Cardiac fibroblast (primary cell): ENCODE measurements at regions not wholly inside any gene's neighbourhood (a gene's known extent, or its start where the extent isn't known, plus 50 kb on each side); places are given as distances from the start of the nearest gene placed in this dataset.

Experiments
- DNase-seq, 2 donors: peaks; one replicate each; pipeline versions ENCODE4 v3.0.0 to v3.0.0-alpha.2; 2010; ENCODE audit warnings: low read depth in 2 of 2
- H3K4me3 ChIP-seq, 2 donors: replicated peaks in 1 of 2; 1 replicate in 1 of 2; 2 replicates in 1 of 2; pipeline ENCODE4 v1.5.1; 2011; ENCODE audit warnings: low read depth in 2 of 2, low read length in 2 of 2, mild to moderate bottlenecking in 2 of 2, moderate library complexity in 1 of 2
- TF ChIP-seq, protein P1 (sequence below): IDR thresholded peaks from one replicate; pipeline ENCODE4 v1.5.1; 2011; ENCODE audit warnings: low read depth, mild to moderate bottlenecking, low read length, inconsistent platforms

DNA sequence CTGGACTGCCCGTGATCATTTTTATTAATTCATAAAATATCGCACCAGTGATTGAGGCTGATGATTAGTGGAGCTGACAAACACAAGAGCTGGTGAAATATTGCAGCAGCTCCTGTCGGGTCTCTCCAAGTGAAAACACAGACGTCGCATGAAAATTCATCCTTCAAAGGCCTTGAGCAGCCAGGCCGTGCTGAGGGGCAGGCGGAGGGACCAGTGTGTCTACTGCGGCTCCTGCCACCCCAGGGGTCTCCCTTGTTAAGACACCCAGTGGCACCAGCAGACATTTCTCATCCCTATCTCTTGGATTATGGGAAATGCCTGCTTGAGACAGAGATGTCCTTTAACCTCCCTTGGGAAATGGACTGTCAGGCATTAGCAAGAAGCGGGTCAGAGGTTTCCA, 289.4 kb upstream of the TLE3 start:
- no peak overlapping the region for H3K4me3 ChIP-seq
- TF ChIP-seq, protein P1, sequence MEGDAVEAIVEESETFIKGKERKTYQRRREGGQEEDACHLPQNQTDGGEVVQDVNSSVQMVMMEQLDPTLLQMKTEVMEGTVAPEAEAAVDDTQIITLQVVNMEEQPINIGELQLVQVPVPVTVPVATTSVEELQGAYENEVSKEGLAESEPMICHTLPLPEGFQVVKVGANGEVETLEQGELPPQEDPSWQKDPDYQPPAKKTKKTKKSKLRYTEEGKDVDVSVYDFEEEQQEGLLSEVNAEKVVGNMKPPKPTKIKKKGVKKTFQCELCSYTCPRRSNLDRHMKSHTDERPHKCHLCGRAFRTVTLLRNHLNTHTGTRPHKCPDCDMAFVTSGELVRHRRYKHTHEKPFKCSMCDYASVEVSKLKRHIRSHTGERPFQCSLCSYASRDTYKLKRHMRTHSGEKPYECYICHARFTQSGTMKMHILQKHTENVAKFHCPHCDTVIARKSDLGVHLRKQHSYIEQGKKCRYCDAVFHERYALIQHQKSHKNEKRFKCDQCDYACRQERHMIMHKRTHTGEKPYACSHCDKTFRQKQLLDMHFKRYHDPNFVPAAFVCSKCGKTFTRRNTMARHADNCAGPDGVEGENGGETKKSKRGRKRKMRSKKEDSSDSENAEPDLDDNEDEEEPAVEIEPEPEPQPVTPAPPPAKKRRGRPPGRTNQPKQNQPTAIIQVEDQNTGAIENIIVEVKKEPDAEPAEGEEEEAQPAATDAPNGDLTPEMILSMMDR, result no peak
- DNase-seq, result no peak

GRCh38 chr15:70385711-70386110, 288.0 kb upstream of the TLE3 start:
- no peak overlapping the region for H3K4me3 ChIP-seq
- no peak for DNase-seq
- TF ChIP-seq, protein P1, result no peak

DNA sequence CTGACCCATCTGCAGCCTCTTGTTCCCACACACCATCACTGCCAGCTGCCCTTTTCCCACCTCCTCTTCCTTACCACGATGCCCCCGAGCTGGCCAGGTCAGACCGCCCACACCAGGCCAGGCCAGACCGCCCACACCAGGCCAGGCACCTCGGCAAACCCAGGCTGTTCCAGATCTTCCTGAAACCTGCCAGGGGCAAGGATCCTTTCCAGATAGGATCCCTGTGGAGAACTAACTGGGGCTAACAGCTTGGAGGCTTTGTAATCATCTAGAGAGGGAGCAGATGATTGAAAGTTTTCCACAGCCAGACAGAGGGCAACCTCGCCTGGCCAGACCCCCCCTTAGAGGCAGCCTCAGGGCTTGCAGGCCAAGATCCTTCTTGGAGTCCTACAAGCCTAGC, 287.3 kb upstream of the TLE3 start:
- no peak overlapping the region for H3K4me3 ChIP-seq
- TF ChIP-seq, protein P1, result no peak
- DNase-seq, result no peak

GRCh38 chr15:70383856-70384255, 286.1 kb upstream of the TLE3 start:
- H3K4me3 ChIP-seq, result no peak overlapping the region
- TF ChIP-seq, protein P1, result no peak
- DNase-seq, result no peak

GRCh38 chr15:70382762-70383458, 285.2 kb upstream of the TLE3 start:
- no peak overlapping the region for H3K4me3 ChIP-seq
- TF ChIP-seq, protein P1, result no peak
- DNase-seq, result no peak

DNA sequence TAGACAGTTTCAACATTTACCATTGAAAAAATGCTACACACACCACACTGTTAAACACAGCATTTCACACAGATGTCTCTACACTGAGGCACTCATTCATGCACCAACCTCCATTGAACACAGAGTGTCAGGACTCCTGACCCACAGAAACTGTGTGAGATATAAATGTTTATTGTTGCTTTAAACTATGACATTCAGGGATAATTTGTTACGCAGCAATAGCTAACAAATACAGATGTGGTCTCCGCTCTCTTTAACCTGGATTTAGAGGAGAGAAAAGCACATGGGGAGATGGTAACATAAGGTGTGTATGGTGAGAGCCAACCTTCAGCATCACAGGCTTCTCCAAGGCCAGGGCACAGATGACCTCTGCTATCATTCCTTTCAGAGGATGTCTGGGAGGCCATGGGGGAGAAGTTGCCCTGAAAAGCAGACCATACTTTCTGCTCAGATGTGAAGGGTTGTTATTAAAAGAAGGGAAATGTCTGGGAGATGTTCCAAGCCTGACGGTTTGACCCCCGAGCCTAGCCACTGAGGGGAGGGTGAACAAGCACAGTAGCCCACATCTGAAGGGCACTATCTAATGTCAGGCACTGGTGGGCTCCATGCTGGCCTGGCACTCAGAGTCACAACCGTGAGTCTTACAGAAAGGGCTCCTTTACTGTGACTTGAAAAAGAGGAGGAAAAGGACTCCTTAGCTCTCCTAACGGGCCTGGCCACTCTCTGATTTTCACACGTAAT, 284.5 kb upstream of the TLE3 start:
- no peak for DNase-seq
- H3K4me3 ChIP-seq, result no peak overlapping the region
- TF ChIP-seq, protein P1, result no peak
